WI38 (cell line): ENCODE measurements at regions not wholly inside any gene's neighbourhood (a gene's known extent, or its start where the extent isn't known, plus 50 kb on each side); places are given as distances from the start of the nearest gene placed in this dataset.
"Not testable (repeated sequence)": the region's sequence is repeated elsewhere in the genome, so short reads cannot be mapped to it uniquely, and the experiment has no call there.

Experiments
- H3K4me3 ChIP-seq: 2 replicates; pipeline ENCODE4 v1.5.1; 2011; ENCODE audit warnings: low read depth, mild to moderate bottlenecking, control low read depth, low read length
- TF ChIP-seq, protein P1 (sequence below): IDR thresholded peaks from 2 replicates; pipeline ENCODE4 v1.5.1; 2012; ENCODE audit warnings: low read depth, mild to moderate bottlenecking, control low read depth, low read length

DNA sequence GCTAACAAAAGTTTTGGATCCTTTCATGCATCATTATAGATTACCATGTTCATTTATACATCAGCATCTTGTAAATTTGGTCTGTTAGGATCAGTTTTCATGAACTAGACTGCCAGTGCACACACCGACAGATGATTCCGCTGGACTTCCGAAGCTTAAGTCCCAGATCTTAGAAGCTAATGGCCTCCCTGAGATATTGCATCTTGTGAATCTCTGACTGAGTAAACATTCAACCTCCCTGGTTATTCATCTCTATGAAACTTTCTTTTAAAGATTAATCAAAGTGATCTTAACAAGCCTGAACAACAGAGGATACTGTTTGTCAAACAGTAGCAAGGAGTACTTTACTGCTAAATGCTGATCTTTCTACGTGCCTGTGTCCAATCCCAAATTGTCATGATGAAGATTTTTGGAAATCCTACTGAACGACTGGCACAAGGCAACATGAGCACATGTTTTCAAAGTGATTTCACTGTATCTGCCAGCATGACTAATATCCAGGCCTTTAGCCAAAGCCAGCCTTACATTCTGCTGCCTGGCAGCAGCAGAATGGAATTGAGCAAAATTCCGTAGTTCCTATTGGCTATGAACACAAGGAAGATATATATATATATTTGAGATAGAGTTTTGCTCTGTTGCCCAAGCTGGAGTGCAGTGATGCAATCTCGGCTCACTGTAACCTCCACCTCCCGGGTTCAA, 91.3 kb upstream of the ANK3 start:
- H3K4me3 ChIP-seq = no peak overlapping the region
- TF ChIP-seq, protein P1, sequence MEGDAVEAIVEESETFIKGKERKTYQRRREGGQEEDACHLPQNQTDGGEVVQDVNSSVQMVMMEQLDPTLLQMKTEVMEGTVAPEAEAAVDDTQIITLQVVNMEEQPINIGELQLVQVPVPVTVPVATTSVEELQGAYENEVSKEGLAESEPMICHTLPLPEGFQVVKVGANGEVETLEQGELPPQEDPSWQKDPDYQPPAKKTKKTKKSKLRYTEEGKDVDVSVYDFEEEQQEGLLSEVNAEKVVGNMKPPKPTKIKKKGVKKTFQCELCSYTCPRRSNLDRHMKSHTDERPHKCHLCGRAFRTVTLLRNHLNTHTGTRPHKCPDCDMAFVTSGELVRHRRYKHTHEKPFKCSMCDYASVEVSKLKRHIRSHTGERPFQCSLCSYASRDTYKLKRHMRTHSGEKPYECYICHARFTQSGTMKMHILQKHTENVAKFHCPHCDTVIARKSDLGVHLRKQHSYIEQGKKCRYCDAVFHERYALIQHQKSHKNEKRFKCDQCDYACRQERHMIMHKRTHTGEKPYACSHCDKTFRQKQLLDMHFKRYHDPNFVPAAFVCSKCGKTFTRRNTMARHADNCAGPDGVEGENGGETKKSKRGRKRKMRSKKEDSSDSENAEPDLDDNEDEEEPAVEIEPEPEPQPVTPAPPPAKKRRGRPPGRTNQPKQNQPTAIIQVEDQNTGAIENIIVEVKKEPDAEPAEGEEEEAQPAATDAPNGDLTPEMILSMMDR = no peak

DNA sequence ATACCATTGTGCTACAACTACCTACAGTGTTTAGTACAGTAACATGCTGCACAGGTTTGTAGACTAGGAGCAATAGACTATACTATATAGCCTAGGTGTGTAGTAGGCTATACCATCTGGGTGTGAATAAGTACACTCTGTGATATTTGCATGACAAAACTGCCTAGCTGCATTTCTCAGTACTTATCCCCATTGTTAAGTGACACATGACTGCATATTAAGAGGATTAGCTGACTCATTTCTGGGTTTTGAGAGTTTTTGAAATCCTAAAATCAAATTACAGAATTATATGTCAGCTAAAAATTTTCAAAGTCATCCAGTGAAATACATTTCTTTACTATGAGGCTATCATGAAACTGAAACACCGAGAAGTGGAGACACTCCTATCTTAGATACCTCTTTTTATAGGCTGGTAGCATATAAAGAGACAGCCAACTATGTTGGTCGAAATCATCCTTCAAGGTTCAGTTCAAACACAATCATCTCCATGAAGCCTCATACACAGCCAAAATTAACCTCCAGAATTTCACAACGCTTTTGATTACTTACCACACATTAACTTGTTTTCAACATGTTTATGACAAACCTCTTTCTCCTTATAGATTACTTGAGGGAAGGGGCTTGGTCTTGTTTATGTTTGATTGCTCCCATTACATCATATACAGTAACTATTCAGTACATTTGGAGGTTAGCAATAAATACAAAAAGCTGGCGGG, 89.8 kb upstream of the ANK3 start:
- H3K4me3 ChIP-seq = no peak overlapping the region
- TF ChIP-seq, protein P1 = no peak

DNA sequence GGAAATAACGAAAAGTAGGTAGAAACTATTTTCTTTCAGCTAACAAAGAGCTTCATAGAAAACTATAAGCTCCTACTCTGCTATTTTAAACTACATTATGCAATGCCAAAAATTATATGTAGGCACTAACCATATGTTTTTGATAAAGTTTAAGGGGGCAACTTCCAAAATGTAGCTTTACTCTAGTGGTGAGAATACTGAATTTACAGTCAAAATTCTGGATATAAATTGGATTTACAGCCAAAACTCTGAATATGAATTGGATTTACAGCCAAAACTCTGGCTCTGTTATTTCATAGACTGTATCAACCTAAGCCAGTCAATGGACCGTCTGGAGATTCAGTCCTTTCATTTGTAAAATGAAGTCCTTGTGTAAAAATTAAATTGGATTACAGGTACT, 86.8 kb upstream of the ANK3 start:
- TF ChIP-seq, protein P1 = no peak
- H3K4me3 ChIP-seq = no peak overlapping the region

DNA sequence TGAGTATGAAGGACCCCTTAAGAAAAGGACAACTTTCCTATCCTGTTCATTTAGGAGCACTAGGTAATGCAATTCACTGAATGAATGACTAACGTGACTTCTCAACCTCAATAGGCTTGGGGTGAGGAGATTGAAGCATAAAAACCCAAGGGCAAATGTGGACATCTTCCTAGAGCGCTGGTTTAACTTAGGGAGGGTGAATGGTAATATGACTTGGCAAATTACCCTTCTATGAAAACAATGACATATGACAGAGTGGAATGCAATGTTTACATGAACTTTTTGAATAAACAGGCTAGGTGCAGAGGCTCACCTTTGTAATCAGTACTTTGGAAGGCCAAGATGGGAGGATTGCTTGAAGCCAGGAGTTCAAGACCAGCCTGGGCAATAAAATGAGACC, 83.9 kb upstream of the ANK3 start:
- TF ChIP-seq, protein P1 = no peak
- no peak overlapping the region for H3K4me3 ChIP-seq

DNA sequence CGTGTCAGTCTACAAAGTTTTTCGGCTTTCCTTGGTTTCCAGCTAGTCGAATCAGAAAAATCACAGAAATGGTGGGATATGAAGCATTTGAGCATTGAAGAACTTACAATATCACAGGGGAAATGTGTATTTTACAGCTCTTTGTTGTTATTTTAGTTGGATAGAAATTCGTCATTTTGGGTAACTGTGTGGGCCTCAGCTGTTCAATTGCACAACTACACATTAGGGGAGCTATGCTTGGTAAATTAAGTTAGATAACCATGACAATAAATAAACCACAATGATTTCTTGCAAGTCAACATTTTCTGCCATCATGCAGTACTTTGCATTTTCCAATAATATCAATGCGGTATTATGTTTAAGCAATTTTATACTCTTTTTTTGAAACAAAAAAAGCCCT, 80.4 kb upstream of the ANK3 start:
- no peak overlapping the region for H3K4me3 ChIP-seq
- TF ChIP-seq, protein P1 = no peak

DNA sequence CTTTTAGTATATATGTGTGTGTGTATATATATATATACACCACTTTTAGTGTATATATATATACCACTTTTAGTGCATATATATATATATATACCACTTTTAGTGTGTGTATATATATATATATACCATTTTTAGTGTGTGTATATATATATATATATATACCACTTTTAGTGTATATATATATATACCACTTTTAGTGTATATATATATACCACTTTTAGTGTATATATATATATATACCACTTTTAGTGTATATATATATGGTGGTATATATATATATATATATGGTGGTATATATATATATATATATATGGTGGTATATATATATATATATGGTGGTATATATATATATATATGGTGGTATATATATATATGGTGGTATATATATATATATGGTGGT, 79.5 kb upstream of the ANK3 start:
- H3K4me3 ChIP-seq = not testable (repeated sequence)

DNA sequence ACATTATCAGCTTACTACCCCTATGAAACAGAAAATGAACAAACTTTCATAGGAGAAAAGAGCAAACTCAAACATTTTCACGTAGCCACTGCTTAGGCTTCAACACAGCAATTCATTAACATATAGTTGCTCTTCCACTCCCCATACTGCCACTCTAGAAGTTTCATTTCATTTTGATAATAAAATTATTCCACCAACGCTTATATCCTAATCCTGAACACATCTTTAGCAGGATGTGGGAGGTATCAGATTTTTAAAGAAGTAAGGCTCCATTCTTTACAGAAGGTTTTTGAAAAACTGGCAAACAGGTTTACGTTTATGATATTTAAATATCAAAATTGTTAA, 77.5 kb upstream of the ANK3 start:
- no peak overlapping the region for H3K4me3 ChIP-seq
- TF ChIP-seq, protein P1 = no peak
